Neural cell (in vitro differentiated cells): ENCODE measurements at regions not wholly inside any gene's neighbourhood (a gene's known extent, or its start where the extent isn't known, plus 50 kb on each side); places are given as distances from the start of the nearest gene placed in this dataset.

ENCODE experiments used
- H2AFZ ChIP-seq: fragments of 200-600, 300-800 bp; sonication (generic), shearing (Covaris generic); 2 replicates; pipeline ENCODE4 v1.6.0; 2014; ENCODE audit warnings: low read depth, mild to moderate bottlenecking, antibody characterized with exemption, low read length, moderate library complexity
- H3F3A ChIP-seq: fragments of 200-600 bp; shearing (Covaris generic); 2 replicates; pipeline ENCODE4 v1.6.1; 2016; ENCODE audit warnings: mild to moderate bottlenecking, moderate library complexity, mixed read lengths, antibody characterized with exemption, low read length; ENCODE audit not compliant: insufficient read depth, poor library complexity, severe bottlenecking
- H3K27ac ChIP-seq: fragments of 200-600, 300-800 bp; sonication (generic), shearing (Covaris generic); 2 replicates; pipeline ENCODE4 v1.5.1; 2014; ENCODE audit warnings: mild to moderate bottlenecking, low read length, moderate library complexity
- H3K27me3 ChIP-seq: fragments of 300-800, 200-600 bp; sonication (generic), shearing (Covaris generic); 2 replicates; pipeline ENCODE4 v1.6.0; 2014; ENCODE audit warnings: mild to moderate bottlenecking, low read depth, low read length, moderate library complexity; ENCODE audit not compliant: insufficient read depth
- H3K36me3 ChIP-seq: fragments of 300-800, 200-600 bp; sonication (generic), shearing (Covaris generic); 2 replicates; pipeline ENCODE4 v1.5.1; 2014; ENCODE audit warnings: mild to moderate bottlenecking, antibody characterized with exemption, low read length, moderate library complexity; ENCODE audit not compliant: insufficient read depth
- H3K4me2 ChIP-seq: fragments of 300-800, 200-600 bp; sonication (generic), shearing (Covaris generic); 2 replicates; pipeline ENCODE4 v1.6.0; 2014; ENCODE audit warnings: mild to moderate bottlenecking, low read length
- H3K4me3 ChIP-seq: fragments of 300-800, 200-600 bp; sonication (generic), shearing (Covaris generic); 2 replicates; pipeline ENCODE4 v1.5.1; 2014; ENCODE audit warnings: mild to moderate bottlenecking, low read length, moderate library complexity
- H3K79me2 ChIP-seq: fragments of 200-600 bp; shearing (Covaris generic); replicated peaks from 2 replicates; pipeline ENCODE4 v1.6.0; 2014; ENCODE audit warnings: mild to moderate bottlenecking, low read length, moderate library complexity; ENCODE audit not compliant: insufficient read depth
- H3K9ac ChIP-seq: fragments of 300-800, 200-600 bp; sonication (generic), shearing (Covaris generic); 2 replicates; pipeline ENCODE4 v1.6.1; 2016; ENCODE audit warnings: mild to moderate bottlenecking, low read length, mixed read lengths
- H3K9me2 ChIP-seq: fragments of 200-600 bp; shearing (Covaris generic); 2 replicates; pipeline ENCODE4 v1.6.1; 2016; ENCODE audit warnings: mild to moderate bottlenecking, low read length, mixed read lengths; ENCODE audit not compliant: insufficient read depth
- H3K9me3 ChIP-seq: fragments of 200-600, 300-800 bp; sonication (generic), shearing (Covaris generic); 2 replicates; pipeline ENCODE4 v1.6.1; 2016; ENCODE audit warnings: mild to moderate bottlenecking, mixed run types, low read length, moderate library complexity, mixed read lengths
- H4K20me1 ChIP-seq: fragments of 200-600 bp; shearing (Covaris generic); 2 replicates; pipeline ENCODE4 v1.6.1; 2016; ENCODE audit warnings: mild to moderate bottlenecking, mixed run types; ENCODE audit not compliant: insufficient read depth
- CTCF ChIP-seq: fragments of 450-650 bp; IDR thresholded peaks from 2 replicates; pipeline ENCODE4 v1.5.1; 2014; ENCODE audit warnings: antibody characterized with exemption, mild to moderate bottlenecking, moderate library complexity; ENCODE audit not compliant: poor library complexity, severe bottlenecking
- EP300 ChIP-seq: fragments of 450-650 bp; conservative IDR thresholded peaks from 2 replicates; pipeline ENCODE4 v1.6.1; 2014; ENCODE audit warnings: antibody characterized with exemption, mild to moderate bottlenecking, moderate library complexity; ENCODE audit not compliant: poor library complexity, severe bottlenecking
- EZH2 ChIP-seq: fragments of 200-600, 300-800 bp; shearing (Covaris generic), sonication (generic); IDR thresholded peaks from 2 replicates; pipeline ENCODE4 v1.6.1; 2014; ENCODE audit warnings: antibody characterized with exemption, low read length, borderline replicate concordance, mild to moderate bottlenecking; ENCODE audit not compliant: insufficient read depth, poor library complexity, severe bottlenecking
- MXI1 ChIP-seq: fragments of 450-650 bp; conservative IDR thresholded peaks from 2 replicates; pipeline ENCODE4 v1.6.1; 2014; ENCODE audit warnings: antibody characterized with exemption, mild to moderate bottlenecking; ENCODE audit not compliant: poor library complexity, severe bottlenecking
- POLR2AphosphoS5 ChIP-seq: IDR thresholded peaks from 2 replicates; pipeline ENCODE4 v1.6.1; 2012
- RAD21 ChIP-seq: fragments of 450-650 bp; conservative IDR thresholded peaks from 2 replicates; pipeline ENCODE4 v1.6.1; 2014; ENCODE audit warnings: antibody characterized with exemption, mild to moderate bottlenecking, moderate library complexity
- REST ChIP-seq: IDR thresholded peaks from 2 replicates; pipeline ENCODE4 v1.6.1; 2012; ENCODE audit warnings: borderline replicate concordance
- SMC3 ChIP-seq: fragments of 450-650 bp; conservative IDR thresholded peaks from 2 replicates; pipeline ENCODE4 v1.6.1; 2014; ENCODE audit warnings: antibody characterized with exemption, mild to moderate bottlenecking, moderate library complexity; ENCODE audit not compliant: poor library complexity
- TAF1 ChIP-seq: IDR thresholded peaks from 2 replicates; pipeline ENCODE4 v1.6.1; 2012; ENCODE audit warnings: low read depth

GRCh38 chr5:24909210-24909609 lies 264.4 kb upstream of the CDH10 start:
- Histone ChIP-seq H3K4me3 (no peak overlapping the region), H3K27me3 (no peaks in the 10 kb centered on the region), H4K20me1 (no peaks in the 10 kb centered on the region), H3K36me3 (no peaks in the 10 kb centered on the region), H3K4me2 (no peak overlapping the region), H3K27ac (no peak overlapping the region), H3K79me2 (no peaks in the 10 kb centered on the region), H3K9me3 (no peaks in the 10 kb centered on the region), H3F3A (no peaks in the 10 kb centered on the region), H3K9ac (no peak overlapping the region), H3K9me2 (no peaks in the 10 kb centered on the region), H2AFZ (no peak overlapping the region)
- TF ChIP-seq POLR2AphosphoS5: no peak
- no peak for TF ChIP-seq EZH2

GRCh38 chr5:24906689-24907088 lies 261.9 kb upstream of the CDH10 start:
- H3K4me2 ChIP-seq: no peak overlapping the region

GRCh38 chr5:24904981-24905517 lies 260.3 kb upstream of the CDH10 start:
- no peaks in the 10 kb centered on the region for H3K9me3 ChIP-seq
- no peaks in the 10 kb centered on the region for H3K36me3 ChIP-seq
- H4K20me1 ChIP-seq: no peaks in the 10 kb centered on the region
- no peak overlapping the region for H2AFZ ChIP-seq
- no peak overlapping the region for H3K4me3 ChIP-seq
- no peak for TF ChIP-seq CTCF
- TF ChIP-seq MXI1: no peak
- TF ChIP-seq TAF1: no peak
- no peak for TF ChIP-seq EZH2
- no peak for TF ChIP-seq RAD21
- TF ChIP-seq SMC3: no peak
- TF ChIP-seq EP300: no peak
- TF ChIP-seq POLR2AphosphoS5: no peak
- TF ChIP-seq REST: no peak
- no peaks in the 10 kb centered on the region for H3K79me2 ChIP-seq
- H3F3A ChIP-seq: no peaks in the 10 kb centered on the region
- H3K27me3 ChIP-seq: no peaks in the 10 kb centered on the region
- H3K27ac ChIP-seq: no peak overlapping the region
- no peak overlapping the region for H3K4me2 ChIP-seq
- H3K9me2 ChIP-seq: no peaks in the 10 kb centered on the region
- no peak overlapping the region for H3K9ac ChIP-seq

More at GRCh38 chr5:24906689-24907088, 261.9 kb upstream of the CDH10 start:
- Histone ChIP-seq H3F3A (no peaks in the 10 kb centered on the region), H3K9me3 (no peaks in the 10 kb centered on the region), H3K36me3 (no peaks in the 10 kb centered on the region), H4K20me1 (no peaks in the 10 kb centered on the region), H3K27ac (no peak overlapping the region), H3K79me2 (no peaks in the 10 kb centered on the region), H3K9ac (no peak overlapping the region), H3K27me3 (no peaks in the 10 kb centered on the region), H3K9me2 (no peaks in the 10 kb centered on the region), H3K4me3 (no peak overlapping the region), H2AFZ (no peak overlapping the region)
- TF ChIP-seq CTCF: no peak
